ENCODE measurements at regions not wholly inside any gene's neighbourhood (a gene's known extent, or its start where the extent isn't known, plus 50 kb on each side); places are given as distances from the start of the nearest gene placed in this dataset.

DNA sequence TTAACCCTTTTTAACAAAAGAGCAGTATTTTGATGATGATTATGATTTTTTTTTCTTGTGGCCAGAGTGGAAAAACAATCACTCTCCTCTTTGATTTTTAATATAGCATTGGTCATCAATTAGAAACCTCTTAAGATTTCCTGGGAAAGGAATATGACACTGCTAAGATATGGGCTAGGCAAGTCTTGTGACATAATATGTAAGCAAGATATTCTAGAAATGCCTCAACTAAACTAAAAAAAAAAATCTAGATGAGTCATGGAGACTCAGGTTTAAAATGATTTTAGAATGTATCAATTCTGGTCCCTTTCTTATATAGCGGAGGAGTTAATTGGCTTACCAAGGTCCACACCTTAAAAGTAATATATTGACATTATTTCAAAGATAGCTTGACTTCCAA is 60.3 kb upstream of the JUN start:
- DNase-seq (ENCODE audit: low spot score) = no peak
- in situ Hi-C loops (cut with MboI; ENCODE audit: low pct_unique_long_range_greater_than_20kb, low sequenced_read_pairs, unreplicated experiment) = no loop called here
- TF ChIP-seq, protein P1, sequence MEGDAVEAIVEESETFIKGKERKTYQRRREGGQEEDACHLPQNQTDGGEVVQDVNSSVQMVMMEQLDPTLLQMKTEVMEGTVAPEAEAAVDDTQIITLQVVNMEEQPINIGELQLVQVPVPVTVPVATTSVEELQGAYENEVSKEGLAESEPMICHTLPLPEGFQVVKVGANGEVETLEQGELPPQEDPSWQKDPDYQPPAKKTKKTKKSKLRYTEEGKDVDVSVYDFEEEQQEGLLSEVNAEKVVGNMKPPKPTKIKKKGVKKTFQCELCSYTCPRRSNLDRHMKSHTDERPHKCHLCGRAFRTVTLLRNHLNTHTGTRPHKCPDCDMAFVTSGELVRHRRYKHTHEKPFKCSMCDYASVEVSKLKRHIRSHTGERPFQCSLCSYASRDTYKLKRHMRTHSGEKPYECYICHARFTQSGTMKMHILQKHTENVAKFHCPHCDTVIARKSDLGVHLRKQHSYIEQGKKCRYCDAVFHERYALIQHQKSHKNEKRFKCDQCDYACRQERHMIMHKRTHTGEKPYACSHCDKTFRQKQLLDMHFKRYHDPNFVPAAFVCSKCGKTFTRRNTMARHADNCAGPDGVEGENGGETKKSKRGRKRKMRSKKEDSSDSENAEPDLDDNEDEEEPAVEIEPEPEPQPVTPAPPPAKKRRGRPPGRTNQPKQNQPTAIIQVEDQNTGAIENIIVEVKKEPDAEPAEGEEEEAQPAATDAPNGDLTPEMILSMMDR (IDR thresholded peaks at IDR 0.05; ENCODE audit: extremely low read depth, insufficient read depth, missing control alignments) = no peak

DNA sequence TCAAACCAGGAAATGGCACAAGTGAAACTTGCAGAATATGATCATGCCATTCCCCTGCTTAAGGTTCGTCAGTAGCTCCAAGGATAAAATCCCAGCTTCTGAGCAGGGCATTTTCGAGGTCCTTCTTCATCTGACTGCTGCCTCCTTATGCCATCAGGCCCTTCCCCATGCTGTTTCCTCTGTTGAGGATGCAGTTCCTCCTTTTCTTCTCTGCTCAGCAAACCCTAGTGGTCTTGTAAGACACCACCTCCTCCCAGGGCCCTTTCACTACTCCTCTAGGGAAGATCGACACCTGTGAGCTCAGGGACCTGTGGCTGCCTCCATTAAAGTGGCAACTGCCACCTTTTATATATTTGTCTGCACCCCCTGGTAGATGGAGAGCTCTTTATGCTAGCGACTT is 62.1 kb upstream of the JUN start:
- in situ Hi-C loops (cut with MboI; ENCODE audit: low pct_unique_long_range_greater_than_20kb, low sequenced_read_pairs, unreplicated experiment) = no loop called here
- DNase-seq (ENCODE audit: low spot score) = no peak
- TF ChIP-seq, protein P1 (IDR thresholded peaks at IDR 0.05; ENCODE audit: extremely low read depth, insufficient read depth, missing control alignments) = no peak

DNA sequence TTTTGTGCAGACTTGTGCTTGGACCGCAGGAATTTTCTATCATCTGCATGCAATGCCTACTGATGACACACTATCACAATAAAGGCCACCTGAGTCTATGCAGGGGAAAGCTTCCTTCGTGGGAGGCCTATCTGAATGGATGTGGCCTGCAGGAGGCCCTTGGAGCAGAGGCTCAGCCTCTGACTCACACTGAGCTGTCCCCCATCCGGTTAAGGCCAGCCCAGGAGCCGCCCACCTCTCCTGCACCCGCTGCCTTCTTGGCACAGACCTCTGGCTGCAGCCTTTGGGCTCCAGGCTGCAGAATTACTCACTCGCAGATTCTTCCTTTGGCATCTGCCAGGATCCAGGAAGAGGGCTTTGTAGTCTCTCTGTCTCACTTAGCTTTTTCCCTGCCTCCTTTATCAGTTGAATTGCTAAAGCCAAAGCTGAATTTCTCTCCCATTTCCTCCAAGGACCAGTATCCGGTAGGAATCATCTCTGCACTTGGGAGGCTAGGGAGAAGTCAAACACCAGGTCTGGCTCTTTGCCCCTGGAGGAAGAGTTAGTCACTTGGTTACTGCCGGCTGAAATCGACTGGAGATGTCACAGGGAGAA is 65.1 kb upstream of the JUN start:
- in situ Hi-C loops (cut with MboI; ENCODE audit: low pct_unique_long_range_greater_than_20kb, low sequenced_read_pairs, unreplicated experiment) = no loop called here
- TF ChIP-seq, protein P1 (IDR thresholded peaks at IDR 0.05; ENCODE audit: extremely low read depth, insufficient read depth, missing control alignments) = no peak
- no peak for DNase-seq (ENCODE audit: low spot score)

DNA sequence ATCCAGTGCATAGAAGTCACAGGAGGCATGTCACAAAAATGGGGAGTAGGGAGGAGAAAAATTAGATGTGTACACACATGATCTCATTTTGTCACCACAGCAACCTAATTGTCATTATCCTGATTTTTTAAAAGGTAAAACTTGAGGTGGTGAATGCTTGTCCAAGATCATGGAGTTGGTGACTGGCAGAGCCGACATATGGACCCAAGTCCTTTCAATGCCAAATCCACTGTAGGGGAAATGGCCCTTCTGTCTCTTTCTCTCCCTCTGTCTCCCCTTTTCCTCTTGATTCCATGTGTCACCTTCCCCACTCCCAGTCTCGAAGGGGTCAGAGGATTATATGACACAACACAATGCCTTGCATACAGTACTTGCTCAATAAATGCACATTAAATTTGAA is 65.7 kb upstream of the JUN start:
- no peak for DNase-seq (ENCODE audit: low spot score)
- TF ChIP-seq, protein P1 (IDR thresholded peaks at IDR 0.05; ENCODE audit: extremely low read depth, insufficient read depth, missing control alignments) = no peak
- in situ Hi-C loops (cut with MboI; ENCODE audit: low pct_unique_long_range_greater_than_20kb, low sequenced_read_pairs, unreplicated experiment) = no loop called here

DNA sequence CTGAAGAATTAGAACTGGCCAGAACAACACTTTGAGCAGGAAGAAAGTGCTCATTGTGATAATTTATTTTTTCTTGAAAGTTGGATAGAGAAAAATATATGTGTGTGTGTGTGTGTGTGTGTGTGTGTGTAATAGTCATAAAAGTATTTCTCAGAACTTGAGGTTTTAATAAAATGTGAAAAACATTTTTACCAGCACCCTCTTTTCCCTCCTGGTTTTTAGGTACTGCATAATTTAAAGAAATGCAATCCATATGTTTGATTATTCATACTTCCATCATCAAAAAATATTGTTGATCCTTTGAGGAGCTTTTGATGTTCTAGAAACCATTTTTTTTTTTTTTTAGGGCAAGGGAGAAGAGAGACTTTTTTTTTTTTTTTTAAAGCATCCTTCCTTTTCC is 66.8 kb upstream of the JUN start:
- TF ChIP-seq, protein P1 (IDR thresholded peaks at IDR 0.05; ENCODE audit: extremely low read depth, insufficient read depth, missing control alignments) = no peak
- in situ Hi-C loops (cut with MboI; ENCODE audit: low pct_unique_long_range_greater_than_20kb, low sequenced_read_pairs, unreplicated experiment) = no loop called here
- DNase-seq (ENCODE audit: low spot score) = no peak

DNA sequence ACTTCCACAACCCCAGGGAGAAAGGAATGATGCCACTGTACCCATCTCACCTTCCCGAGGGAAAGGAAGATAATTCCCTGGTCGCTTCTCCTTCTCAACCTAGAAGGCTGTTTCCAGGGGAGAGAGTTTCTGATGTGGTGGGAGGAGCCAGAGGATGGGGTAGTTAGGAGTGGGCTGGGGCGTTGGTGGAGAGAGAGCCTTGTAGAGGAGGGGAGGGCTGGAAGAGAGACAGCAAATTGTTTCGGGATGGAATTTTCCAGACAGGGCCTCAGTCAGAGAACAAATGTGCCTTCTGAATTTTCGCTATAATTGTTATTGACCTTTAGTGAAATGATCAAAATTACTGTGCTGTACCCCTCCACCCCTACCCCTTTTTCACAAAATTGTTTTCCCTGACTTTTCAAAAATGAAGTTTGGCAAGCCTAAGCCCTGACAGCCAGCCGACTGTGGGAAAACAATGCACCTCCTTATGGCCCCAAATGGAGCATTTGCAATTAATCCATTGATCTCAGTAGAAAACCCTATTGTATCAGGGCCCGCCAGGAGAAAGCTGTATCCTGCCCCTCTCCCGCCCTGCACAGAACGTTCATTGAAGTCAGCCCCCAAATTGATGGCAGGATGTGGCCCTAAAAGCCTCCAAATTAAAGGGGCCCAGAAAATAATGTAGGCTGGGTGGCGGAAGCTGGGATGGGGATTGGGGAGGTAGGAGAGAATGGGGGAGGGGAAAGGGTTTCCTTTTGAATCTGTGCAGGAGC is 69.1 kb upstream of the JUN start:
- no peak for DNase-seq (ENCODE audit: low spot score)
- in situ Hi-C loops (cut with MboI; ENCODE audit: low pct_unique_long_range_greater_than_20kb, low sequenced_read_pairs, unreplicated experiment) = no loop called here
- TF ChIP-seq, protein P1 (IDR thresholded peaks at IDR 0.05; ENCODE audit: extremely low read depth, insufficient read depth, missing control alignments) = no peak
